Type B pancreatic cell (in vitro differentiated cells): ENCODE measurements at regions not wholly inside any gene's neighbourhood (a gene's known extent, or its start where the extent isn't known, plus 50 kb on each side); places are given as distances from the start of the nearest gene placed in this dataset.

Source experiments
- DNase-seq: peaks from one replicate; pipeline ENCODE4 v3.0.0; 2021; ENCODE audit warnings: mixed read lengths; ENCODE audit not compliant: unreplicated experiment; ENCODE audit errors: extremely low spot score
- H3K27ac Mint-ChIP-seq: 2 replicates; pipeline ENCODE4 v1.8.0; 2021; ENCODE audit warnings: mild to moderate bottlenecking, mixed read lengths
- H3K27me3 Mint-ChIP-seq: 2 replicates; pipeline ENCODE4 v1.8.0; 2021; ENCODE audit warnings: mixed read lengths
- H3K36me3 Mint-ChIP-seq: 2 replicates; pipeline ENCODE4 v1.8.0; 2021; ENCODE audit warnings: mixed read lengths
- H3K4me1 Mint-ChIP-seq: one replicate; pipeline ENCODE4 v1.8.0; 2021; ENCODE audit warnings: mixed read lengths; ENCODE audit not compliant: unreplicated experiment
- H3K4me3 Mint-ChIP-seq: 2 replicates; pipeline ENCODE4 v1.8.0; 2021; ENCODE audit warnings: mild to moderate bottlenecking, mixed read lengths
- H3K9me3 Mint-ChIP-seq: 2 replicates; pipeline ENCODE4 v1.8.0; 2021; ENCODE audit warnings: mixed read lengths
- TF ChIP-seq, protein P1 (sequence below): fragments of 200-600 bp; sonication (generic); conservative IDR thresholded peaks from 2 replicates; pipeline ENCODE4 v1.5.0; 2021; ENCODE audit warnings: antibody characterized with exemption, mild to moderate bottlenecking

DNA sequence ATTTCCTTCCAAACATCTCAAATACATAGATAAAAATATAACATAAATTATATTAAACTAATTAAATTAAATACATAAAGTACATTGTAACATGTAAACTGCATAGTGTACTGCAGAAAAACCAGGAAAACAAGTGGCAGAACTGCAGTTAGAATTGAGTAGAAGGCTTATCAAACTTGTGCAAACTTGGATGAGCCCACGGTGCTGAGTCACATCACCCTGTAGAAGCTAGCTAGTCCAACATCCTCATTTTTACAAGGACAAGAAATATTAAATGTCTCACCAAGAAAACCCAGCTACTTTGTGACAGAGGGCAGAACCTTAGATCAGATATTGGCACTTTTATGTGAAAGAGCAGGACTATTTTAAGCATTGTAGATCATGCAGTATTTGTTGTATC lies 807.9 kb upstream of the NUDT12 start:
- no peaks in the 10 kb centered on the region for H3K4me1 Mint-ChIP-seq
- DNase-seq = no peak
- no peaks in the 10 kb centered on the region for H3K27me3 Mint-ChIP-seq
- no peak overlapping the region for H3K27ac Mint-ChIP-seq
- H3K9me3 Mint-ChIP-seq = peaks cover 9% of the 10 kb centered on the region
- no peak overlapping the region for H3K4me3 Mint-ChIP-seq
- TF ChIP-seq, protein P1, sequence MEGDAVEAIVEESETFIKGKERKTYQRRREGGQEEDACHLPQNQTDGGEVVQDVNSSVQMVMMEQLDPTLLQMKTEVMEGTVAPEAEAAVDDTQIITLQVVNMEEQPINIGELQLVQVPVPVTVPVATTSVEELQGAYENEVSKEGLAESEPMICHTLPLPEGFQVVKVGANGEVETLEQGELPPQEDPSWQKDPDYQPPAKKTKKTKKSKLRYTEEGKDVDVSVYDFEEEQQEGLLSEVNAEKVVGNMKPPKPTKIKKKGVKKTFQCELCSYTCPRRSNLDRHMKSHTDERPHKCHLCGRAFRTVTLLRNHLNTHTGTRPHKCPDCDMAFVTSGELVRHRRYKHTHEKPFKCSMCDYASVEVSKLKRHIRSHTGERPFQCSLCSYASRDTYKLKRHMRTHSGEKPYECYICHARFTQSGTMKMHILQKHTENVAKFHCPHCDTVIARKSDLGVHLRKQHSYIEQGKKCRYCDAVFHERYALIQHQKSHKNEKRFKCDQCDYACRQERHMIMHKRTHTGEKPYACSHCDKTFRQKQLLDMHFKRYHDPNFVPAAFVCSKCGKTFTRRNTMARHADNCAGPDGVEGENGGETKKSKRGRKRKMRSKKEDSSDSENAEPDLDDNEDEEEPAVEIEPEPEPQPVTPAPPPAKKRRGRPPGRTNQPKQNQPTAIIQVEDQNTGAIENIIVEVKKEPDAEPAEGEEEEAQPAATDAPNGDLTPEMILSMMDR = no peak
- no peaks in the 10 kb centered on the region for H3K36me3 Mint-ChIP-seq

DNA sequence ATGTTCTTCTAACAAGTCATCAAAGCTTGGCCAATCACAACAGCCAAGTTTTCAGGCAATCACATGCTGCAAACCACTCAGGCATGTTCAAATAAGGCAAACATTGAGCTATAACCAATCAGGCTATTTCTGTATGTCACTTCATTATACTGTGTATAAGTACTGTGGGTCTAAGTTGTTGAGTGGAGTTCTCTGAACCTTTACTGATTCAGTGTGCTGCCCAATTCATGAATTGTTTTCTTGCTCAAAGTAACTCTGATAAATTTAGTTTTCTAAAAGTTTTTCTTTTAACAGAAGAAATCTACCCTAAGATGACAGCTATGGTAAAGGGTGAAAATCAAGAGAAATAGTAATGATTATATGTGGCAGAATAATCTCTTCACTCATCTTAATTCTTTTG lies 805.4 kb upstream of the NUDT12 start:
- TF ChIP-seq, protein P1 = no peak
- no peak for DNase-seq
- no peaks in the 10 kb centered on the region for H3K27me3 Mint-ChIP-seq
- no peaks in the 10 kb centered on the region for H3K36me3 Mint-ChIP-seq
- H3K4me1 Mint-ChIP-seq = no peaks in the 10 kb centered on the region
- peaks cover 9% of the 10 kb centered on the region for H3K9me3 Mint-ChIP-seq
- no peak overlapping the region for H3K27ac Mint-ChIP-seq
- no peak overlapping the region for H3K4me3 Mint-ChIP-seq

DNA sequence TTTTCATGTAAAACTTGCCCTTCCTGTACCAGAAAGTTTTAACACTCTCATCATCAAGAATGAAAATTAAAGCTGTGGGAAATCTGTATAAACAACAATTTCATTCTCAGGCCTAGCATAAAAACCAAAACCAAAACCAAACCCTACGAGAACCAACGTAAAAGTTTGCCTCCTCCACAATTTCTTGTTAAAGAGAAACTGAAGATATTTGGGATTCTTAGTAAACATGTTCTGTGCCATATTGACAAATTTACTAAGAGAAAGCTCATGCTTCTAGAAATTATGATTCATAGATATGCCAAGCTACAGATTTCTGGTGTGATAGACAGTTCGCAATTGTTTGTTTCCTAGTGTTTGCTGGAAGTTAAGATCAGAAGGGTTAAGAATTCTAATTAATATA lies 801.0 kb upstream of the NUDT12 start:
- Mint-ChIP-seq H3K36me3 (no peaks in the 10 kb centered on the region), H3K27ac (no peak overlapping the region), H3K9me3 (peaks cover 7% of the 10 kb centered on the region), H3K4me3 (no peak overlapping the region), H3K4me1 (no peaks in the 10 kb centered on the region), H3K27me3 (no peaks in the 10 kb centered on the region)
- TF ChIP-seq, protein P1 = no peak
- no peak for DNase-seq

DNA sequence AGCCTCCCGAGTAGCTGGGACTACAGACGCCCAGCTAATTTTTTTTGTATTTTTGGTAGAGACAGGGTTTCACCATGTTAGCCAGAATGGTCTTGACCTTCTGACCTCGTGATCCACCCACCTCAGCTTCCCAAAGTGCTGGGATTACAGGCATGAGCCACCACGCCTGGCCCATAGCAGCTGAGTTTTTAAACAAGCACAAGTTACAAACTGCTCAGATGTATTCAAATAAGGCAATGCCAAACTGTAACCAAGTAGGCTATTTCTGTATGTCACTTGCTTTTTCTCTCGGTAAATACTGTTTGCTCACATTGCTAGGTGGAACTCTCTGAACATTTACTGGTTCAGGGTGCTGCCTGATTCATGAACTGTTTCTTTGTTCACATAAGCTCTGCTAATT lies 799.3 kb upstream of the NUDT12 start:
- Mint-ChIP-seq H3K36me3 (no peaks in the 10 kb centered on the region), H3K9me3 (no peaks in the 10 kb centered on the region), H3K27ac (no peak overlapping the region), H3K4me1 (no peaks in the 10 kb centered on the region), H3K4me3 (no peak overlapping the region), H3K27me3 (no peaks in the 10 kb centered on the region)
- no peak for DNase-seq
- TF ChIP-seq, protein P1 = no peak

DNA sequence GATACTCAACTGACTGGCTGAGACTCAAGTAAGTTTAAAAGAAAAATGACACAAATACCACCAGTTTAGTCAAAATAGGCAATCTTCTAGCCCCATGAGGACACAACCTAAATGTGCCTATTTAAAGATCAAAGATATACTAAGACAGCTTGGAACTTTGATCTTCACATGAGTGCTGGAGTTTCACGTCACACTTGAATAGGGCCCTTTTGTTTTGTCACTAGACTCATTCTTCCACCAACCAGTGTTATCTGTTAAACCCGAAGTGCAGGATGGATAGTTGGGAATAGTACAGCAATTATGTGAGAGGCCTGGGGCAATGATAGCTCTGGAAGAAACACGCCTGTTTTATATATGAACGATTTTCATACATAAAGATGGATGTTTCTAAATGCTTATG lies 792.8 kb upstream of the NUDT12 start:
- TF ChIP-seq, protein P1 = no peak
- Mint-ChIP-seq H3K9me3 (peaks cover under 1% of the 10 kb centered on the region), H3K27ac (peak overlapping the region; percentile 74), H3K27me3 (no peaks in the 10 kb centered on the region), H3K4me1 (peaks cover 12% of the 10 kb centered on the region), H3K4me3 (no peak overlapping the region), H3K36me3 (no peaks in the 10 kb centered on the region)
- DNase-seq = no peak

DNA sequence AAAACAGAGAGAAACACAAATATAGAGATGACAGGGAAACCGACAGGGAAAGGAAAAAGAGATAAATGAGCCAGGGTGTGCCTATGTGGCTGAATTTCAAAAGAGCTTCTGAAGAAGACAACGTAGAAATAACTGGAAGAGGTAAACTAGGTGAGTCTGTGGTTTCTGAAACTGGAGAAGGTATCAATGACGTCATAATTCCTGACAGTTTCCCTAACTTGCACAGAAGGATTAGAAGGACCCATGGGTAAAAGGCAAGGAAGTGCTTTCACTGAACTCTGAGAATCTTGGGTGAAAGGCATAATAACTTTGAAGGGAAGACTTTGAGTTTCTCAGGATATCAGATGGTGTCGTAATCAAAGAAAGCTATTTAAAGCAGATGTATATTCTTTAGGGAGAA lies 790.8 kb upstream of the NUDT12 start:
- H3K27ac Mint-ChIP-seq = no peak overlapping the region
- DNase-seq = no peak
- peaks cover 4% of the 10 kb centered on the region for H3K9me3 Mint-ChIP-seq
- no peak overlapping the region for H3K4me3 Mint-ChIP-seq
- H3K4me1 Mint-ChIP-seq = peaks cover 12% of the 10 kb centered on the region
- TF ChIP-seq, protein P1 = no peak
- H3K36me3 Mint-ChIP-seq = peaks cover 4% of the 10 kb centered on the region
- no peaks in the 10 kb centered on the region for H3K27me3 Mint-ChIP-seq
